NB4 (cell line): ENCODE measurements at regions not wholly inside any gene's neighbourhood (a gene's known extent, or its start where the extent isn't known, plus 50 kb on each side); places are given as distances from the start of the nearest gene placed in this dataset.
A peak's percentile ranks its signal among the peaks of the same experiment; 100 is the strongest.

Experiments
- DNase-seq: peaks from one replicate; pipeline ENCODE4 v3.0.0; 2010; ENCODE audit warnings: low read depth
- H3K4me3 ChIP-seq: one replicate; pipeline ENCODE4 v1.5.1; 2011; ENCODE audit warnings: mild to moderate bottlenecking, low read depth, low read length, moderate library complexity
- CTCF ChIP-seq: IDR thresholded peaks from one replicate; pipeline ENCODE4 v1.5.1; 2012; ENCODE audit warnings: low read depth, low read length
- MYC ChIP-seq: IDR thresholded peaks from 2 replicates; pipeline ENCODE4 v1.6.1; 2011; ENCODE audit warnings: low read depth, low read length
- POLR2A ChIP-seq: IDR thresholded peaks from 2 replicates; pipeline ENCODE4 v1.6.1; 2011; ENCODE audit warnings: mild to moderate bottlenecking; ENCODE audit not compliant: insufficient read length; ENCODE audit errors: extremely low read depth
- TF ChIP-seq, protein P1 (sequence below): IDR thresholded peaks from 2 replicates; pipeline ENCODE4 v1.6.1; 2011; ENCODE audit warnings: low read depth, low read length

DNA sequence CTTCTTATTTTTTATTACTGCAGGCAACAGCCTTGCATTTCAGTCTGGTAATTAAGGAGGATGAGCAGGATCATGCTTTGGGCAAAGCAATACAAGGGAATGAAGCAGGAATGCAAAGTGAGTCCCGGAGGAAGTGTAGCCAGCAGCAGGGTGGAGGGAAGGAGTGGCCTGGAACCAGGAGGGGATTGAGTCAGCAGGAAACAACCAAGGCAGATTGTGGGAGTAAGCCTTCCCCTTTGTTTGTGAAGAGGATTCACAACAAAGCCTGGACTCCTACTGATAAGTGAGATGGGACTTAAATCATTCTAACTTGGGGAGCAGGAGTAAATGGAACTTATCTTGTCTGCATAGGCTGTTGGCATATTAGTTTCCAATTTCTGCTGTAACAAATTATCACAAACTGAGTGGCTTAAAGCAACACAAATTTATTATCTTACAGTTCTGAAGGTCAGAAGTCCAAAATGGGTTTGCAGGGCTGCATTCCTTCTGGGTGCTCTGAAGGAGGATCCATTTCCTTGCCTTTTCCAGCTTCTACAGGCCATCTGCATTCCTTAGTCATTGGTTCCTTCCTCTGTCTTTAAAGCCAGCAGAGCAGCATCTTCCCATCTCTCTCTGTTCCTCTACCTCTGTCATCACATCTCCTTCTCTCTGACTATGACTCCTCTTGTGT, 93.2 kb upstream of the AP1S2 start:
- peak; percentile 16 for DNase-seq
- H3K4me3 ChIP-seq = no peak overlapping the region
- no peak for TF ChIP-seq CTCF
- no peak for TF ChIP-seq MYC
- TF ChIP-seq, protein P1, sequence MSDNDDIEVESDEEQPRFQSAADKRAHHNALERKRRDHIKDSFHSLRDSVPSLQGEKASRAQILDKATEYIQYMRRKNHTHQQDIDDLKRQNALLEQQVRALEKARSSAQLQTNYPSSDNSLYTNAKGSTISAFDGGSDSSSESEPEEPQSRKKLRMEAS = no peak
- no peak for TF ChIP-seq POLR2A

DNA sequence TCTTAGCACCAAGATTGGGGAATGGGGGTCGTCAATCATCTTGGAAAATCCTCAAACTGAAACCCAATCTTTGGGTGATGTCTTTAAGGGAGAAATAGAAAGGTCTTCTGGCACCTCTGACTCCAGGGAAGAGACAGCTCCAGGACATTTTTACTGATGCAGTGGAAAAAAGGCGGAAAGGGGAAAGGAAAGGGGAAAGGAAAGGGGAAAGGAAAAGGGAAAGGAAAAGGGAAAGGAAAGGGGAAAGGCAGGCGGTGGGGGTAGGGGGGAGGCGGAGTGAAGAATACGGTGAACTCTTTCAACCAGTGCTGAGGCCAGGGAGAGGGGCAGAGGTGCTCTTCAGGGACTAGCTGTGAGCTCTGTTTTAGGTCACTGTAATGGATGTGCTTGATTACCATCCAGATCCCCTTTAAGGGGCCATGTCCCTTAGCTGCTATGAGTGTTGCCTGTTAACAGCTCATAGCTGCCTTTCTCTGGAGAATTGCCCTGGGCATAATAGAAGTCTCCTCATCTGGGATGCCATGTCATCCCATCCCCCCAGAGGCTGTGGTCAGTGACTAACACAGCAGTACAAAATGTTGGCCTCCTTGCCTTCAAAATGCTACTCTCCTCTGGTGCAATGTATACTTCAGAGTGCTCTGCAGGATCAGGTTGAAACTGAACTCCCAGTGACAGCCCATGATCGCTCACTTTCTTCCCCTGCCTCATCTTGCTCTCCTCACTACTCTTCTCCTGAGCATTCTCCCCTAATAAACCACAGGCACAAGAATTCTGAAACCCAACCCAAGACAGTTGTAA, 92.4 kb upstream of the AP1S2 start:
- TF ChIP-seq CTCF = no peak
- peak; percentile 71 for DNase-seq
- H3K4me3 ChIP-seq = no peak overlapping the region

- H3K4me3 ChIP-seq = no peak overlapping the region
Observed at GRCh38 chrX:15943391-15943790, 88.8 kb upstream of the AP1S2 start.

DNA sequence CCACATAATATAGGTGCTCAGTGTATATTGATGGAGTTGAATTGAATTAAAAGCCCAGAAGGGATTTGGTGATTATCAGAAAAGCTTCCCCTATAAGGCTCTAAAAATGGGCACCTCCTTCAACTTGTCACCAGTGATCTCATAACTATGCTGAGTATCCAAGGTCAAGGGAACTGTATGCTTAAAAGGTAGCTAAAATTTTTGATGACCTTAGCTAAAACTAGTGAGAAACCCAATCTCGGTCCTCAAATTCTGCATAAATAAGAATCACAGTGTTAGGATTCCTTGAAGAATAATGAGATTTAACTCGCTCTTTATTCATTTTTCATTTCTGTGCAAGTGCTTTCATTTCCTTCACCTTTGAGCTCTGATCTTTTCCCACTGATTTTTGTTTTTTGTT, 87.7 kb upstream of the AP1S2 start:
- H3K4me3 ChIP-seq = no peak overlapping the region
- TF ChIP-seq MYC = no peak
- TF ChIP-seq POLR2A = no peak
- DNase-seq = no peak

More at GRCh38 chrX:15943391-15943790, 88.8 kb upstream of the AP1S2 start:
- no peak for DNase-seq
- TF ChIP-seq POLR2A = no peak
- TF ChIP-seq, protein P1 = no peak
- TF ChIP-seq CTCF = no peak
- TF ChIP-seq MYC = no peak

DNA sequence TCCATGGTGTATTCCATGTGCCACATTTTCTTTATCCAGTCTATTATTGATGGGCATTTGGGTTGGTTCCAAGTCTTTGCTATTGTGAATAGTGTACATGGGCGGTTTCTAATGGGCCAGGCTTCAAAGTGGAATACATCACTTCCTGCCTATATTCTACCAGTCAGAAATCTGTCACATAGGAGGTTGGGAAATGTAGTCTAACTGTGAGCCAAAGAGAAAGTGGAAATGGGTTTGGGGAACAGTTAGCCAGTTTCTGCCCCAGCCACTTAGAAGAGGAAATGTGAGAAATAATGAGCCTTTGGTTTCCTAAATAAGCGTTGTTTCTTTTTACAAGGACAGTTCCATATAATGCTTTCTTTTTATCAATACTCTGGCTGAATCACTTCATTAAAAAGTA, 85.1 kb upstream of the AP1S2 start:
- peak; percentile 6 for DNase-seq
- H3K4me3 ChIP-seq = no peak overlapping the region
- TF ChIP-seq CTCF (no peak), MYC (no peak), POLR2A (no peak)
- TF ChIP-seq, protein P1 = no peak

DNA sequence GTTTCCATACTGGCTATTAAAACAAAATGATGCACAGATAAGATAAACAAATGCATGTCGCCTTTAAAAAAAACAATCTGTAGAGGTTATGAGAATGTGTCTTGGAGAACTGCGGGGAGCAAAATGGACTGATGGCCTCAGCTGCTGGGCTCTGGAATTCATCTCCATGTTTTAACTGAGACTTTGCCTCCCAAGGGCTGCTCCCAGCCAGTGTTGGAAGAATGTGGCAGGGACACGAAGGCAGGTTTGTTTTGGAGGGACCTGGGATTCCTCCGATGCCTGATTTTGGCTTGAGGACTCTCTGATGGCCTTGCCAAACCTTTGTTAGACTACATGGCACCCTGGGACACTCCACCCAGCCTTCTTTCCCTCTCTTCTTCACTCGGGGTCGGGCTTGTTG, 83.5 kb upstream of the AP1S2 start:
- no peak overlapping the region for H3K4me3 ChIP-seq
- no peak for TF ChIP-seq POLR2A
- TF ChIP-seq CTCF = no peak
- no peak for TF ChIP-seq MYC
- TF ChIP-seq, protein P1 = no peak
- DNase-seq = no peak
